Adrenal gland (tissue), 5 donors: ENCODE measurements at regions not wholly inside any gene's neighbourhood (a gene's known extent, or its start where the extent isn't known, plus 50 kb on each side); places are given as distances from the start of the nearest gene placed in this dataset.

Experiments
- CTCF ChIP-seq, 6 experiments: fragments of 450-650 bp in 4 of 6; fragments of 200-600 bp in 2 of 6; sonication (generic) in 1 of 6; IDR thresholded peaks; 1 replicate in 5 of 6; 2 replicates in 1 of 6; pipeline versions ENCODE4 v1.5.1 to v1.8.0; 2016 to 2021; ENCODE audit warnings: antibody characterized with exemption in 6 of 6, mild to moderate bottlenecking in 2 of 6, moderate library complexity in 1 of 6
- POLR2A ChIP-seq, 2 donors: fragments of 450-650 bp; IDR thresholded peaks; one replicate each; pipeline ENCODE4 v1.6.1; 2017; ENCODE audit warnings: antibody characterized with exemption in 2 of 2, mild to moderate bottlenecking in 2 of 2, moderate library complexity in 1 of 2
- donor health status: DM: no; HTN: no; CAD: no.

- TF ChIP-seq CTCF (IDR thresholded peaks at IDR 0.05) (no peak), POLR2A (IDR thresholded peaks at IDR 0.05) (no peak)
Measured at GRCh38 chr4:107388736-107389274, 331.2 kb downstream of the PAPSS1 start.
